ENCODE measurements at regions not wholly inside any gene's neighbourhood (a gene's known extent, or its start where the extent isn't known, plus 50 kb on each side); places are given as distances from the start of the nearest gene placed in this dataset.

DNA sequence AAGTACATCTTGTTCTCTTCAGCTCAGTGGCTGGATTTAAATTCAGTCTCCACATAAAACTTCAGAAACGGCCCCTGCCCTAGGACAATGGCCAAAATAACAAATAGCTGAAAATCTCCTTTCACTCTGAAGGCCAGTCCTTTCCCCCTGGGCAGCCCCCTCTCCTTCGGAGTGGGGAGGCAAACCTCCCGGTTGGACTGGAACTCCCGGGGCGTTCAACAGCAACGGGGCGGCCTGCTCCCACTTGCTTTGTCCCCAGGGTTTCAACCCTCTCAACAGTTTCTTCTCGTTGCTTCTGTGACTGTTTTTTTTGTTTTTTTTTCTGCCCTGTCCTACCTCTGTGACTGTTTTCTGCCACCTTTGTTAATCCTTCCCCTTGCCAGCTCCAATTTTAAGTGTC, 102.6 kb upstream of the DUSP22 start:
- Histone ChIP-seq H3K4me1 (ENCODE audit: control insufficient read depth, insufficient read depth, low read length) (no peaks in the 10 kb centered on the region), H3K27ac (ENCODE audit: extremely low read depth, low read depth, low read length) (no peak overlapping the region), H3K36me3 (ENCODE audit: control insufficient read depth in 2 of 2, insufficient read depth in 1 of 2, low read length in 2 of 2) (no peaks in the 10 kb centered on the region), H3K9me3 (ENCODE audit: control insufficient read depth, insufficient read depth, low read depth, low read length) (no peaks in the 10 kb centered on the region), H3K4me3 (ENCODE audit: low read depth, low read length) (no peak overlapping the region)
- POLR2A ChIA-PET = no interaction called here
- CTCF ChIA-PET = interaction anchor here (0.7 to 7.1 kb wide), 18 partner anchors 8 to 1247 kb away, joined by 3 to 106 read pairs (median 5); no protein-coding TSS in a partner anchor
- TF ChIP-seq ZNF433 (tag by site-specific recombination; IDR thresholded peaks at IDR 0.05; ENCODE audit: low read depth) = no peak
- TF ChIP-seq ZNF10 (tag by site-specific recombination; IDR thresholded peaks at IDR 0.05) = no peak
- TF ChIP-seq ZNF791 (tag by site-specific recombination; IDR thresholded peaks at IDR 0.05) = no peak
- TF ChIP-seq ELK4 (IDR thresholded peaks at IDR 0.05; ENCODE audit: borderline replicate concordance, low read depth, low read length) = no peak
- TF ChIP-seq ZNF16 (tag by site-specific recombination; IDR thresholded peaks at IDR 0.05; ENCODE audit: low read depth) = no peak

- ChIA-PET POLR2A (no interaction called here), CTCF (interaction anchor here (0.7 to 7.1 kb wide), 11 partner anchors 10 to 1246 kb away, joined by 3 to 106 read pairs (median 3); no protein-coding TSS in a partner anchor)
- H3K27ac ChIP-seq (ENCODE audit: extremely low read depth, low read depth, low read length) = no peak overlapping the region
- H3K9me3 ChIP-seq (ENCODE audit: control insufficient read depth, insufficient read depth, low read depth, low read length) = no peaks in the 10 kb centered on the region
- H3K4me3 ChIP-seq (ENCODE audit: low read depth, low read length) = no peak overlapping the region
- TF ChIP-seq GLIS2 (tag by site-specific recombination; IDR thresholded peaks at IDR 0.05) (no peak), CTCF (tag by site-specific recombination; IDR thresholded peaks at IDR 0.05) (peak; percentile 33; the same call in 1 of the 2 replicates)
- H3K4me1 ChIP-seq (ENCODE audit: control insufficient read depth, insufficient read depth, low read length) = no peaks in the 10 kb centered on the region
- H3K36me3 ChIP-seq (ENCODE audit: control insufficient read depth in 2 of 2, insufficient read depth in 1 of 2, low read length in 2 of 2) = no peaks in the 10 kb centered on the region
These were observed 101.5 kb upstream of the DUSP22 start for GRCh38 chr6:190596-191395.

DNA sequence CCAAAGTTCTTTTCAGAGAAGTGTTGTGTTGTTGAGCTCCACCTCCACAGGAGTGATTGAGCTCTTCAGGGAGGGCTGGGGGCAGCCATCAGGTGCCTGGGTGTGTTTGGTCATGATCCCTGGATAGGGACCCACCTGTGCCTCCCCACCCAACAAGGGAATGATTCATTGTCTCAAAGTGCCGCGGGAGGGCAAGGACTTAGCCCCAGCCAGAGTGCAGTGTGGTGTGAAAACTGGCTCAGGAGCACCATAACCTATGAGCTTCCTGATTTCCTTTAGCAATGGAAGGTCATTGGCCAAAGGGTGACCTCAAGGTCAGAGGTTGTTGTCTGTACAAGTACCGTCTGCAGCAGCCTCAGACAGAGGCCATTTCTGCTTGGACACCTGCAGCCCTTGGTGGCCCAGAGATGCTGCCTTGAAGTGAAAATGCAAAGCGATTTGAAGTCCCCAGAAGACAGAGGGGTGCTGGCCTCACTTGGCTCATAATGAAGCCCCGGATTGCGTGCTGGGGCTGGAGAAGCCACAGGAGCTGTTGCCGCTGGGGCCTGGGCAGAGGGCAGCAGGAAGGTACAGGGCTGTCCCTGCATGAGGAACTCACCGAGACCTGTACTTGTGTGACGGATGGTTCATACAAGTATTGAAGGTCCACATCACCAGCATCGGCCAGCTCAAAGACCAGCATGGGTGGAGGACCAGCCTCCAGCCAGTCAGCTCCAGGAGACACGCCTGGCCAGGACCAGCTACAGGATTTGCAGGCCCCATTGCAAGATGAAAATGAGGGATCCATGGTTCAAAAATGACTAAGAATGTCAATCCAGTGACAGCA, 100.6 kb upstream of the DUSP22 start:
- TF ChIP-seq ZFP41 (tag by site-specific recombination; IDR thresholded peaks at IDR 0.05; ENCODE audit: borderline replicate concordance) (no peak), OVOL3 (tag by site-specific recombination; IDR thresholded peaks at IDR 0.05) (no peak)
- TF ChIP-seq, protein P1, sequence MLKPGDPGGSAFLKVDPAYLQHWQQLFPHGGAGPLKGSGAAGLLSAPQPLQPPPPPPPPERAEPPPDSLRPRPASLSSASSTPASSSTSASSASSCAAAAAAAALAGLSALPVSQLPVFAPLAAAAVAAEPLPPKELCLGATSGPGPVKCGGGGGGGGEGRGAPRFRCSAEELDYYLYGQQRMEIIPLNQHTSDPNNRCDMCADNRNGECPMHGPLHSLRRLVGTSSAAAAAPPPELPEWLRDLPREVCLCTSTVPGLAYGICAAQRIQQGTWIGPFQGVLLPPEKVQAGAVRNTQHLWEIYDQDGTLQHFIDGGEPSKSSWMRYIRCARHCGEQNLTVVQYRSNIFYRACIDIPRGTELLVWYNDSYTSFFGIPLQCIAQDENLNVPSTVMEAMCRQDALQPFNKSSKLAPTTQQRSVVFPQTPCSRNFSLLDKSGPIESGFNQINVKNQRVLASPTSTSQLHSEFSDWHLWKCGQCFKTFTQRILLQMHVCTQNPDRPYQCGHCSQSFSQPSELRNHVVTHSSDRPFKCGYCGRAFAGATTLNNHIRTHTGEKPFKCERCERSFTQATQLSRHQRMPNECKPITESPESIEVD (tag by site-specific recombination; IDR thresholded peaks at IDR 0.05) = no peak
- Histone ChIP-seq H3K4me1 (ENCODE audit: control insufficient read depth, insufficient read depth, low read length) (no peaks in the 10 kb centered on the region), H3K9me3 (ENCODE audit: control insufficient read depth, insufficient read depth, low read depth, low read length) (no peaks in the 10 kb centered on the region), H3K4me3 (ENCODE audit: low read depth, low read length) (no peak overlapping the region), H3K36me3 (ENCODE audit: control insufficient read depth in 2 of 2, insufficient read depth in 1 of 2, low read length in 2 of 2) (no peaks in the 10 kb centered on the region), H3K27ac (ENCODE audit: extremely low read depth, low read depth, low read length) (no peak overlapping the region)
- POLR2A ChIA-PET = no interaction called here
- CTCF ChIA-PET = interaction anchor here (0.6 to 7.1 kb wide), 7 partner anchors 64 to 1245 kb away, joined by 3 to 106 read pairs (median 3); no protein-coding TSS in a partner anchor

GRCh38 chr6:192313-192664, 100.0 kb upstream of the DUSP22 start:
- CTCF ChIA-PET = interaction anchor here (0.6 to 7.1 kb wide), 5 partner anchors 63 to 1134 kb away, joined by 3 to 106 read pairs (median 3); no protein-coding TSS in a partner anchor
- POLR2A ChIA-PET = no interaction called here
- TF ChIP-seq MYNN (tag by site-specific recombination; IDR thresholded peaks at IDR 0.05; ENCODE audit: borderline replicate concordance) (no peak), ZNF48 (tag by site-specific recombination; IDR thresholded peaks at IDR 0.05) (no peak), SP7 (tag by site-specific recombination; IDR thresholded peaks at IDR 0.05) (no peak), PRDM1 (tag by site-specific recombination; IDR thresholded peaks at IDR 0.05) (no peak)
- TF ChIP-seq, protein P2, sequence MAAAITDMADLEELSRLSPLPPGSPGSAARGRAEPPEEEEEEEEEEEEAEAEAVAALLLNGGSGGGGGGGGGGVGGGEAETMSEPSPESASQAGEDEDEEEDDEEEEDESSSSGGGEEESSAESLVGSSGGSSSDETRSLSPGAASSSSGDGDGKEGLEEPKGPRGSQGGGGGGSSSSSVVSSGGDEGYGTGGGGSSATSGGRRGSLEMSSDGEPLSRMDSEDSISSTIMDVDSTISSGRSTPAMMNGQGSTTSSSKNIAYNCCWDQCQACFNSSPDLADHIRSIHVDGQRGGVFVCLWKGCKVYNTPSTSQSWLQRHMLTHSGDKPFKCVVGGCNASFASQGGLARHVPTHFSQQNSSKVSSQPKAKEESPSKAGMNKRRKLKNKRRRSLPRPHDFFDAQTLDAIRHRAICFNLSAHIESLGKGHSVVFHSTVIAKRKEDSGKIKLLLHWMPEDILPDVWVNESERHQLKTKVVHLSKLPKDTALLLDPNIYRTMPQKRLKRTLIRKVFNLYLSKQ (tag by site-specific recombination; IDR thresholded peaks at IDR 0.05; ENCODE audit: borderline replicate concordance) = no peak

More at GRCh38 chr6:192313-192664, 100.0 kb upstream of the DUSP22 start:
- Histone ChIP-seq H3K36me3 (ENCODE audit: control insufficient read depth in 2 of 2, insufficient read depth in 1 of 2, low read length in 2 of 2) (no peaks in the 10 kb centered on the region), H3K4me3 (ENCODE audit: low read depth, low read length) (no peak overlapping the region), H3K27ac (ENCODE audit: extremely low read depth, low read depth, low read length) (no peak overlapping the region), H3K9me3 (ENCODE audit: control insufficient read depth, insufficient read depth, low read depth, low read length) (no peaks in the 10 kb centered on the region), H3K4me1 (ENCODE audit: control insufficient read depth, insufficient read depth, low read length) (no peaks in the 10 kb centered on the region)

Data from HEK293 (cell line).